Fibroblast of the conjunctiva (primary cell): ENCODE measurements at regions not wholly inside any gene's neighbourhood (a gene's known extent, or its start where the extent isn't known, plus 50 kb on each side); places are given as distances from the start of the nearest gene placed in this dataset.
A peak's percentile ranks its signal among the peaks of the same experiment; 100 is the strongest.
"Not testable (repeated sequence)": the region's sequence is repeated elsewhere in the genome, so short reads cannot be mapped to it uniquely, and the experiment has no call there.

Experiments used
- DNase-seq: peaks from one replicate; pipeline ENCODE4 v3.0.0-alpha.2; 2010; ENCODE audit warnings: low read depth

- no peak for DNase-seq
Observed at GRCh38 chr12:75865315-75865714, 166.3 kb downstream of the PHLDA1 start.

- DNase-seq: no peak
Observed at GRCh38 chr12:75864161-75864560, 167.4 kb downstream of the PHLDA1 start.

GRCh38 chr12:75863533-75863932 lies 168.0 kb downstream of the PHLDA1 start:
- no peak for DNase-seq

GRCh38 chr12:75862692-75863471 lies 168.7 kb downstream of the PHLDA1 start:
- no peak for DNase-seq

- no peak for DNase-seq
Observed at GRCh38 chr12:75859868-75860267, 171.7 kb downstream of the PHLDA1 start.

- DNase-seq: no peak
Observed at GRCh38 chr12:75856235-75856634, 175.3 kb downstream of the PHLDA1 start.

- DNase-seq: no peak
Observed at GRCh38 chr12:75855360-75855759, 176.2 kb downstream of the PHLDA1 start.

GRCh38 chr12:75854681-75855309 lies 176.8 kb downstream of the PHLDA1 start:
- no peak for DNase-seq

- DNase-seq: not testable (repeated sequence)
Observed at GRCh38 chr12:75854137-75854536, 177.4 kb downstream of the PHLDA1 start.

GRCh38 chr12:75853626-75854025 lies 177.9 kb downstream of the PHLDA1 start:
- DNase-seq: no peak

- DNase-seq: no peak
Observed at GRCh38 chr12:75852956-75853355, 178.6 kb downstream of the PHLDA1 start.

- no peak for DNase-seq
Observed at GRCh38 chr12:75852143-75852542, 179.4 kb downstream of the PHLDA1 start.

- DNase-seq: peak; percentile 31
Observed at GRCh38 chr12:75850721-75851462, 180.7 kb downstream of the PHLDA1 start.

GRCh38 chr12:75848961-75849360 lies 182.6 kb downstream of the PHLDA1 start:
- DNase-seq: no peak

- DNase-seq: no peak
Observed at GRCh38 chr12:75848431-75848925, 183.1 kb downstream of the PHLDA1 start.

GRCh38 chr12:75846102-75846501 lies 185.5 kb downstream of the PHLDA1 start:
- no peak for DNase-seq

GRCh38 chr12:75844985-75845384 lies 186.6 kb downstream of the PHLDA1 start:
- no peak for DNase-seq

- DNase-seq: no peak
Observed at GRCh38 chr12:75844049-75844770, 187.4 kb downstream of the PHLDA1 start.

GRCh38 chr12:75842090-75842489 lies 189.5 kb downstream of the PHLDA1 start:
- DNase-seq: no peak

GRCh38 chr12:75840994-75841355 lies 190.6 kb downstream of the PHLDA1 start:
- no peak for DNase-seq

GRCh38 chr12:75838309-75838708 lies 193.3 kb downstream of the PHLDA1 start:
- DNase-seq: no peak

GRCh38 chr12:75837700-75838099 lies 193.9 kb downstream of the PHLDA1 start:
- DNase-seq: no peak
